Hepatocyte (in vitro differentiated cells): ENCODE measurements at regions not wholly inside any gene's neighbourhood (a gene's known extent, or its start where the extent isn't known, plus 50 kb on each side); places are given as distances from the start of the nearest gene placed in this dataset.

ENCODE experiments used
- DNase-seq: peaks from one replicate; pipeline ENCODE4 v3.0.0-alpha.2; 2016; ENCODE audit warnings: low spot score
- H2AFZ ChIP-seq: fragments of 200-600 bp; sonication (generic); 2 replicates; pipeline ENCODE4 v1.6.0; 2016; ENCODE audit warnings: antibody characterized with exemption, mild to moderate bottlenecking
- H3K27ac ChIP-seq: fragments of 200-600 bp; sonication (generic); 2 replicates; pipeline ENCODE4 v1.5.1; 2016; ENCODE audit warnings: mild to moderate bottlenecking
- H3K27me3 ChIP-seq: fragments of 200-600 bp; sonication (generic); 2 replicates; pipeline ENCODE4 v1.6.1; 2016
- H3K36me3 ChIP-seq: fragments of 200-600 bp; sonication (generic); replicated peaks from 2 replicates; pipeline ENCODE4 v1.5.1; 2016; ENCODE audit warnings: low read depth; ENCODE audit not compliant: insufficient read depth
- H3K4me1 ChIP-seq: fragments of 200-600 bp; sonication (generic); 2 replicates; pipeline ENCODE4 v1.5.1; 2016; ENCODE audit warnings: mild to moderate bottlenecking, moderate library complexity; ENCODE audit not compliant: insufficient read depth
- H3K4me2 ChIP-seq: fragments of 200-600 bp; sonication (generic); 2 replicates; pipeline ENCODE4 v1.6.0; 2016
- H3K4me3 ChIP-seq: fragments of 200-600 bp; sonication (generic); 2 replicates; pipeline ENCODE4 v1.5.1; 2016; ENCODE audit warnings: mild to moderate bottlenecking
- H3K79me2 ChIP-seq: fragments of 200-600 bp; sonication (generic); 2 replicates; pipeline ENCODE4 v1.6.0; 2017; ENCODE audit warnings: mild to moderate bottlenecking
- H3K9me2 ChIP-seq: fragments of 200-600 bp; sonication (generic); replicated peaks from 2 replicates; pipeline ENCODE4 v1.6.0; 2017; ENCODE audit warnings: mild to moderate bottlenecking; ENCODE audit not compliant: insufficient read depth
- H3K9me3 ChIP-seq: fragments of 200-600 bp; sonication (generic); 2 replicates; pipeline ENCODE4 v1.5.1; 2016; ENCODE audit warnings: low read depth, mild to moderate bottlenecking
- H4K20me1 ChIP-seq: fragments of 200-600 bp; sonication (generic); 2 replicates; pipeline ENCODE4 v1.6.0; 2016; ENCODE audit warnings: mild to moderate bottlenecking; ENCODE audit not compliant: insufficient read depth, poor library complexity, severe bottlenecking
- EZH2 ChIP-seq: fragments of 200-600 bp; sonication (generic); IDR thresholded peaks from 2 replicates; pipeline ENCODE4 v1.6.1; 2016; ENCODE audit warnings: antibody characterized with exemption, mild to moderate bottlenecking, borderline replicate concordance
- EZH2phosphoT487 ChIP-seq: fragments of 200-600 bp; sonication (generic); IDR thresholded peaks from one replicate; pipeline ENCODE4 v1.6.1; 2018; ENCODE audit warnings: antibody characterized with exemption, mild to moderate bottlenecking, low read depth, moderate library complexity; ENCODE audit not compliant: unreplicated experiment, severe bottlenecking
- WGBS: methylation state at CpG from one replicate; pipeline ENCODE4 v1.1.6; 2016; ENCODE audit warnings: low lambda C conversion rate; ENCODE audit errors: missing lambda C conversion rate; 5-methylcytosine and 5-hydroxymethylcytosine counted together
- TF ChIP-seq, protein P1 (sequence below): fragments of 200-600 bp; sonication (generic); IDR thresholded peaks from 2 replicates; pipeline ENCODE4 v1.5.1; 2016; ENCODE audit warnings: antibody characterized with exemption, mild to moderate bottlenecking; ENCODE audit not compliant: poor library complexity

DNA sequence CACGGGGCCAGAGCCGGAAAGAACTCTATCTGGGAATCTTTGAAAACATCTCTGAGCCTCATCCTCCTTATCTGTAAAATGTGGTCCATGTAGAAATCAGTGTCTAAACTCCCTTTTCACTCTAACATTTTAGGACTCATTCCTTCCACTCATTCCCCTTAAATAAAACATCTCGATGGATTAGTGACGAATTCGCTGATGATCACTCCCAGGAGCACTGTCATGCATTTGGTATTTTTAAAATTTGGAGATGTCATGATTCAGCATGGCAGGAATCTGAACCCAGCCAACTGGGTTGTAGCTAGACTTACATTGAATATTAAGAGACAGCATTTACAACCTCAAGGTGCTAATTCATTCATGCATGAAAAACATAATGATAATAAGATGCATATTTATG, 88.1 kb downstream of the SPANXN3 start:
- no peak for DNase-seq
- TF ChIP-seq EZH2phosphoT487 (no peak), EZH2 (no peak)
- TF ChIP-seq, protein P1, sequence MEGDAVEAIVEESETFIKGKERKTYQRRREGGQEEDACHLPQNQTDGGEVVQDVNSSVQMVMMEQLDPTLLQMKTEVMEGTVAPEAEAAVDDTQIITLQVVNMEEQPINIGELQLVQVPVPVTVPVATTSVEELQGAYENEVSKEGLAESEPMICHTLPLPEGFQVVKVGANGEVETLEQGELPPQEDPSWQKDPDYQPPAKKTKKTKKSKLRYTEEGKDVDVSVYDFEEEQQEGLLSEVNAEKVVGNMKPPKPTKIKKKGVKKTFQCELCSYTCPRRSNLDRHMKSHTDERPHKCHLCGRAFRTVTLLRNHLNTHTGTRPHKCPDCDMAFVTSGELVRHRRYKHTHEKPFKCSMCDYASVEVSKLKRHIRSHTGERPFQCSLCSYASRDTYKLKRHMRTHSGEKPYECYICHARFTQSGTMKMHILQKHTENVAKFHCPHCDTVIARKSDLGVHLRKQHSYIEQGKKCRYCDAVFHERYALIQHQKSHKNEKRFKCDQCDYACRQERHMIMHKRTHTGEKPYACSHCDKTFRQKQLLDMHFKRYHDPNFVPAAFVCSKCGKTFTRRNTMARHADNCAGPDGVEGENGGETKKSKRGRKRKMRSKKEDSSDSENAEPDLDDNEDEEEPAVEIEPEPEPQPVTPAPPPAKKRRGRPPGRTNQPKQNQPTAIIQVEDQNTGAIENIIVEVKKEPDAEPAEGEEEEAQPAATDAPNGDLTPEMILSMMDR, result no peak

DNA sequence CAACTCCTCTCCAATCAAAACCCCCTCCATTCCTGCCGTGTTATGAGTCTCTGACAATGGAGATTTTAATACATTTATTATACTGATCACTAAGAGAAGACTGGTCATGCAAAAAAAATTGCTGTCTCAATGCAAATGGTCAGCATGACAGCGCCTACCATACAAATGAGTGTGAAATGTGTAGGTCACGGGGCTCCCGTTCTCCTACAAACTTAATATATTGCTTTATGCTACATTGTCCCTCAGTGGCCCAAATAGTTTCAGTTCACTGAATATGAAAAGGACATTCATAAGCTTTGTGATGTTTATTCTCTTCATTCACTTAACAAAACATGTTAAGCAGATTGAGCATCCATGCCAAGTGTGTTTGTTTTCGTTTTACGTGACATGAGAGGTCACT, 116.1 kb downstream of the SPANXN3 start:
- Histone ChIP-seq H3K4me1 (no peaks in the 10 kb centered on the region), H3K4me3 (no peak overlapping the region), H4K20me1 (no peaks in the 10 kb centered on the region), H3K9me2 (no peaks in the 10 kb centered on the region), H2AFZ (no peak overlapping the region), H3K36me3 (no peaks in the 10 kb centered on the region), H3K4me2 (no peak overlapping the region), H3K27me3 (no peaks in the 10 kb centered on the region), H3K79me2 (no peaks in the 10 kb centered on the region), H3K9me3 (no peaks in the 10 kb centered on the region), H3K27ac (no peak overlapping the region)
- no peak for TF ChIP-seq EZH2
- TF ChIP-seq EZH2phosphoT487, result no peak
- TF ChIP-seq, protein P1, result no peak
- WGBS, result 74% methylated on average over 6 of the region's 6 CpGs
- no peak for DNase-seq

More for the DNA sequence above, 88.1 kb downstream of the SPANXN3 start:
- H4K20me1 ChIP-seq, result no peaks in the 10 kb centered on the region
- no peak overlapping the region for H2AFZ ChIP-seq
- H3K36me3 ChIP-seq, result no peaks in the 10 kb centered on the region
- no peak overlapping the region for H3K4me3 ChIP-seq
- H3K79me2 ChIP-seq, result no peaks in the 10 kb centered on the region
- WGBS, result 69% methylated on average over 5 of the region's 5 CpGs
- H3K4me1 ChIP-seq, result no peaks in the 10 kb centered on the region
- H3K27ac ChIP-seq, result no peak overlapping the region
- no peaks in the 10 kb centered on the region for H3K9me2 ChIP-seq
- H3K4me2 ChIP-seq, result no peak overlapping the region
- no peaks in the 10 kb centered on the region for H3K9me3 ChIP-seq
- H3K27me3 ChIP-seq, result no peaks in the 10 kb centered on the region

DNA sequence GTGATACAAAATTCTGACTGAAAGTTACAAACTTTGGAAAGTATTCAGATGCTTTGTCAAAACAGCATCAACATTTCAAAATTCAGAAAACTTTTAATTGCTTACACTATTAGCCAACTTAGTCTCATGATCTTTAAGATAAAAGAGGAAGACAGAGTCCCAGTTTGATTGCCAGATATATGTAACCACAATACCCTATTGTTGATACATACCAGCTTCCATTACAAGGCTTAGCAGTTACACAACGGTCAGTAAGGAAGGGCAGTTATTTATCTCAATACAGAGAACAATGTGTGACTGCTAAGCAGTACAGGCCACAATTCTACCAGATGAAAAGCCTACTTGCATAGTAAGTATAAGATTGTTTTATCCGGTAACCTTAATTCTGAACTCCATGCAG, 138.4 kb downstream of the SPANXN3 start:
- no peaks in the 10 kb centered on the region for H3K9me3 ChIP-seq
- no peak for DNase-seq
- H3K4me2 ChIP-seq, result no peak overlapping the region
- 68% methylated on average over 2 of the region's 2 CpGs for WGBS
- no peaks in the 10 kb centered on the region for H3K27me3 ChIP-seq
- H3K27ac ChIP-seq, result no peak overlapping the region
- TF ChIP-seq EZH2 (no peak), EZH2phosphoT487 (no peak)
- TF ChIP-seq, protein P1, result no peak
- H3K36me3 ChIP-seq, result no peaks in the 10 kb centered on the region
- no peaks in the 10 kb centered on the region for H3K4me1 ChIP-seq
- no peak overlapping the region for H3K4me3 ChIP-seq
- H4K20me1 ChIP-seq, result no peaks in the 10 kb centered on the region
- no peak overlapping the region for H2AFZ ChIP-seq
- no peaks in the 10 kb centered on the region for H3K79me2 ChIP-seq
- H3K9me2 ChIP-seq, result no peaks in the 10 kb centered on the region

DNA sequence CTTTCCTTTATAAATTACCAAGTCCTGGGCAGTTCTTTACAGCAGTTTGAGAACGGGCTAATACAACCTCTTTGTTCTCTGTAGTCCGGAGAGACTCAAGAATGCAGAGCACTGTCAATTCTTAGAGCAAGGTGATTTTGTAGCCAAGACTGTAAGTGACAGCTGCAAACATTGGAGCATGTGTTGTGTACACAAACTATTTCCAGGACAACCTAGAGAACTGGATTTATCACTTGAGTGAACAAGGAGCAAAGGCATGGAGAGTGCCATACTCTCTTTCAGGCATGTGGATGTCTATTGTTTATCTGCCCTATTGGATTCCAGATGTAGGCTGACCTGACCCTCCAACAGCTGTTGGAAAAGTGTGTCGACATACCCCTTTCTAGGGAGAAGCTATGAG, 153.9 kb downstream of the SPANXN3 start:
- no peak overlapping the region for H3K4me2 ChIP-seq
- 68% methylated on average over 3 of the region's 3 CpGs for WGBS
- H3K9me2 ChIP-seq, result no peaks in the 10 kb centered on the region
- no peaks in the 10 kb centered on the region for H4K20me1 ChIP-seq
- H3K4me1 ChIP-seq, result no peaks in the 10 kb centered on the region
- H3K27ac ChIP-seq, result no peak overlapping the region
- no peaks in the 10 kb centered on the region for H3K79me2 ChIP-seq
- H3K27me3 ChIP-seq, result no peaks in the 10 kb centered on the region
- DNase-seq, result no peak
- no peak overlapping the region for H3K4me3 ChIP-seq
- no peak for TF ChIP-seq EZH2phosphoT487
- TF ChIP-seq, protein P1, result no peak
- no peak for TF ChIP-seq EZH2
- H3K9me3 ChIP-seq, result no peaks in the 10 kb centered on the region
- H3K36me3 ChIP-seq, result no peaks in the 10 kb centered on the region
- H2AFZ ChIP-seq, result no peak overlapping the region
